Gastrocnemius medialis (tissue), 4 donors: ENCODE measurements at regions not wholly inside any gene's neighbourhood (a gene's known extent, or its start where the extent isn't known, plus 50 kb on each side); places are given as distances from the start of the nearest gene placed in this dataset.

Source experiments
- ATAC-seq, 2 donors: fragments of 150-250 bp; one replicate each; pipeline ENCODE4 v1.9.1; 2016
- DNase-seq, 2 donors: peaks; one replicate each; pipeline ENCODE4 v3.0.0-alpha.2; 2019
- H3K27ac ChIP-seq, 4 donors: fragments of 200-600 bp; sonication (generic); 1 replicate in 1 of 4; 2 replicates in 3 of 4; pipeline ENCODE4 v1.5.1; 2016 to 2018; ENCODE audit warnings: mild to moderate bottlenecking in 2 of 4, moderate library complexity in 1 of 4
- H3K27me3 ChIP-seq, 3 donors: fragments of 200-600 bp; sonication (generic) in 2 of 3; 1 replicate in 1 of 3; 2 replicates in 2 of 3; pipeline versions ENCODE4 v1.5.1 to v1.6.0; 2016 to 2019; ENCODE audit warnings: mild to moderate bottlenecking in 1 of 3, moderate library complexity in 1 of 3
- H3K36me3 ChIP-seq, 2 donors: fragments of 200-600 bp; sonication (generic) in 1 of 2; one replicate each; pipeline ENCODE4 v1.5.1; 2017 to 2018
- H3K4me1 ChIP-seq, 2 donors: fragments of 200-600 bp; sonication (generic) in 1 of 2; one replicate each; pipeline ENCODE4 v1.5.1; 2016 to 2017; ENCODE audit warnings: mild to moderate bottlenecking in 2 of 2
- H3K4me3 ChIP-seq, 4 donors: fragments of 200-600 bp; sonication (generic) in 3 of 4; 1 replicate in 1 of 4; 2 replicates in 3 of 4; pipeline ENCODE4 v1.5.1; 2016 to 2019; ENCODE audit warnings: mild to moderate bottlenecking in 2 of 4
- H3K9me3 ChIP-seq, 3 donors: fragments of 200-600 bp; sonication (generic) in 2 of 3; 1 replicate in 1 of 3; 2 replicates in 2 of 3; pipeline ENCODE4 v1.5.1; 2016 to 2019
- POLR2A ChIP-seq, 2 donors: fragments of 450-650 bp; IDR thresholded peaks; one replicate each; pipeline ENCODE4 v1.6.1; 2017; ENCODE audit warnings: antibody characterized with exemption in 2 of 2, mild to moderate bottlenecking in 2 of 2, moderate library complexity in 2 of 2
- in situ Hi-C, 4 donors: fragments of 200-750 bp; cut with MboI; loops; one replicate each; pipeline versions ENCODE4 v1.15.0 to v1.8.0; 2017; ENCODE audit warnings: low sequenced_read_pairs in 4 of 4
- intact Hi-C: fragments of 100-400 bp; cut with DNase I; formaldehyde crosslinking; loops from one replicate; pipeline ENCODE4 v1.15.1; 2023; ENCODE audit warnings: low total_unique reads
- TF ChIP-seq, protein P1 (sequence below), 5 experiments: fragments of 450-650 bp in 3 of 5; fragments of 200-600 bp in 2 of 5; sonication (generic) in 2 of 5; IDR thresholded peaks in 4 of 5; conservative IDR thresholded peaks in 1 of 5; 1 replicate in 4 of 5; 2 replicates in 1 of 5; pipeline ENCODE4 v1.5.1; 2016 to 2019; ENCODE audit warnings: antibody characterized with exemption in 5 of 5, mild to moderate bottlenecking in 3 of 5, moderate library complexity in 3 of 5

DNA sequence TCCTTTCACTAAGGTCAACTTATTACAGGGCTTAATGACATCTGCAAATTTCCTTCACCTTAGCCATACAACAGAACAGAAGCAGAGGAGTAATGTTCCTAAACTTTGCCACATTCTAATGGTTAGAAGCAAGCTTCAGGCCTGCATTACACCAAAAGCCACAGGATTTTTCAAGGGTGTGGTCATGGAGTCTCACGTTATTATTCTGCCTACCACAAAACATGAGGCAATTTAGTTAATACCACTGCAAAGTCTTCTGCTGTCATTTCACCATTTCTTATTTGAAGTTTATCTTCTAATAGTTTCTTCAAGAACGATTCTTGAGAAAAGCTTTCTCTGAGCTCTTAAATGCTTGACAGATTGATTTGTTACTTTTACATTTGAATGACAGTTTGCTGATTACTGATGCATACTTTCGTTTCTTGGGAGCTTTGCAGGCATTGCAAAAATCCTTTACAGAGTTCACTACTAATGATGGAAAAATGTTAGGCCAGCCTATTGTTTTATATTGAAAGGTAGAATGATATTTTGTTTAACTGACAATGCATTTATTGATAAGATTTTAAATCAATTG lies 1257.1 kb downstream of the NSUN3 start:
- in situ Hi-C loops, result no loop called here
- intact Hi-C loops, result no loop called here
- Histone ChIP-seq H3K4me3 (no peak overlapping the region), H3K27ac (no peak overlapping the region), H3K4me1 (no peaks in the 10 kb centered on the region), H3K36me3 (no peaks in the 10 kb centered on the region), H3K27me3 (no peaks in the 10 kb centered on the region), H3K9me3 (no peaks in the 10 kb centered on the region)
- DNase-seq (no peak), ATAC-seq (no peak)
- no peak for TF ChIP-seq POLR2A (IDR thresholded peaks at IDR 0.05)
- TF ChIP-seq, protein P1, sequence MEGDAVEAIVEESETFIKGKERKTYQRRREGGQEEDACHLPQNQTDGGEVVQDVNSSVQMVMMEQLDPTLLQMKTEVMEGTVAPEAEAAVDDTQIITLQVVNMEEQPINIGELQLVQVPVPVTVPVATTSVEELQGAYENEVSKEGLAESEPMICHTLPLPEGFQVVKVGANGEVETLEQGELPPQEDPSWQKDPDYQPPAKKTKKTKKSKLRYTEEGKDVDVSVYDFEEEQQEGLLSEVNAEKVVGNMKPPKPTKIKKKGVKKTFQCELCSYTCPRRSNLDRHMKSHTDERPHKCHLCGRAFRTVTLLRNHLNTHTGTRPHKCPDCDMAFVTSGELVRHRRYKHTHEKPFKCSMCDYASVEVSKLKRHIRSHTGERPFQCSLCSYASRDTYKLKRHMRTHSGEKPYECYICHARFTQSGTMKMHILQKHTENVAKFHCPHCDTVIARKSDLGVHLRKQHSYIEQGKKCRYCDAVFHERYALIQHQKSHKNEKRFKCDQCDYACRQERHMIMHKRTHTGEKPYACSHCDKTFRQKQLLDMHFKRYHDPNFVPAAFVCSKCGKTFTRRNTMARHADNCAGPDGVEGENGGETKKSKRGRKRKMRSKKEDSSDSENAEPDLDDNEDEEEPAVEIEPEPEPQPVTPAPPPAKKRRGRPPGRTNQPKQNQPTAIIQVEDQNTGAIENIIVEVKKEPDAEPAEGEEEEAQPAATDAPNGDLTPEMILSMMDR (IDR thresholded peaks at IDR 0.05 in 4 of 5, conservative IDR thresholded peaks at IDR 0.05 in 1 of 5), result no peak

DNA sequence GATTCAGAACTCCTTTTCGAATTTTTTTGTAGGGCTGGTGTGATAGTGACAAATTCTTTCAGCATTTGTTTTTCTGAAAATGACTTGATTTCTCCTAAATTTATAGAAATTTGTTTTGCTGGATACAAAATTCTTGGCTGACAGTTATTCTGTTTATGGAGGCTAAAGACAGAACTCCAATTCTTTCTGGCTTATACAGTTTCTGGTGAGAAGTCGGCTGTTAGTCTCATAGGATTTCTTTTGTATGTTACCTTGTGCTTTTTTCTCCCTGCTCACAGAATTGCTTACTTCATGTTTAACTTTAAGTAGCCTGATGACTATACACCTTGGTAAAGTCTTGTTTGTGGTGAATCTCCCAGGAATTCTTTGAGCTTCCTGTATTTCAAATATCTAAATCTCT lies 1264.6 kb downstream of the NSUN3 start:
- DNase-seq, result no peak
- H3K9me3 ChIP-seq, result no peaks in the 10 kb centered on the region
- H3K27ac ChIP-seq, result no peak overlapping the region
- in situ Hi-C loops, result no loop called here
- no peak overlapping the region for H3K4me3 ChIP-seq
- ATAC-seq, result no peak
- no peaks in the 10 kb centered on the region for H3K36me3 ChIP-seq
- no peak for TF ChIP-seq POLR2A (IDR thresholded peaks at IDR 0.05)
- TF ChIP-seq, protein P1 (IDR thresholded peaks at IDR 0.05 in 4 of 5, conservative IDR thresholded peaks at IDR 0.05 in 1 of 5), result no peak
- no peaks in the 10 kb centered on the region for H3K27me3 ChIP-seq
- no peaks in the 10 kb centered on the region for H3K4me1 ChIP-seq
- intact Hi-C loops, result no loop called here

DNA sequence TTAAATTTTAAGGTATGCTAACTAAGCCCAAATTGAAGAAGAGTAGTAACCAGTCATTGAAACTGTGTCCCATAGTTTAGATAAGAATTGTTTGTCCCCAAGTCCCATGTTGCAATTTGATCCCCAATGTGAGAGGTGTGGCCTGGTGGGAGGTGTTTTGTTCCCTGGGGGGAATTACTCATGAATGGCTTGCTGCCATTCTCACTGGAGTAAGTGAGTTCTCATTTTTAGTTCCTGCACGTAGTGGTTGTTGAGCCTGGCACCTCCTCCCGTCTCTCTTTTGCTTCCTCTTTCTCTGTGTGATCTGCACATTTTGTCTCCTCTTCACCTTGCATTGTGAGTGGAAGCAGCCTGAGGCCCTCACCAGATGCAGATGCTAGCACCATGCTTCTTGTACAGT lies 1271.0 kb downstream of the NSUN3 start:
- ATAC-seq, result no peak
- Histone ChIP-seq H3K4me1 (no peaks in the 10 kb centered on the region), H3K36me3 (no peaks in the 10 kb centered on the region), H3K27ac (no peak overlapping the region), H3K27me3 (no peaks in the 10 kb centered on the region), H3K4me3 (no peak overlapping the region), H3K9me3 (no peaks in the 10 kb centered on the region)
- in situ Hi-C loops (no loop called here), intact Hi-C loops (no loop called here)
- DNase-seq, result no peak
- no peak for TF ChIP-seq POLR2A (IDR thresholded peaks at IDR 0.05)
- TF ChIP-seq, protein P1 (IDR thresholded peaks at IDR 0.05 in 4 of 5, conservative IDR thresholded peaks at IDR 0.05 in 1 of 5), result no peak

DNA sequence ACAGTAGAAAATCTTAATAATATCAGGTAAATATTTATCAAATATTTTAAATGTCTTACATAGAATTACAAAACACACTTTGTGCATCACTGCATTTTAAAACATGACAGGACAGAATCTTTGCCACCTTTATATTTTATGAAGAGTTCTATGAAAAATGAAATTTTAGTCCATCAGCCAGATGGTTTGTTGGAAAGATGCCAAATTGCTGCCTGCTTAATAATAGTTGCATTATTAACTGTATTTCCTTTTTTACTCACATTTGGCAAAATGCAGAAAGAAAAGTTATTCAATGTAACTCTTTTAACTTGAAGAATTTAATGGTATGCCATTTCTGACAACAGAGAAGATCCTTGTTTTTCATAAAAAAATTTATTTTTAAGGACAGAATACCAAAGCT lies 1271.6 kb downstream of the NSUN3 start:
- in situ Hi-C loops, result no loop called here
- Histone ChIP-seq H3K36me3 (no peaks in the 10 kb centered on the region), H3K4me1 (no peaks in the 10 kb centered on the region), H3K4me3 (no peak overlapping the region), H3K9me3 (no peaks in the 10 kb centered on the region), H3K27ac (no peak overlapping the region), H3K27me3 (no peaks in the 10 kb centered on the region)
- TF ChIP-seq, protein P1 (IDR thresholded peaks at IDR 0.05 in 4 of 5, conservative IDR thresholded peaks at IDR 0.05 in 1 of 5), result no peak
- TF ChIP-seq POLR2A (IDR thresholded peaks at IDR 0.05), result no peak
- no peak for ATAC-seq
- intact Hi-C loops, result no loop called here
- no peak for DNase-seq

DNA sequence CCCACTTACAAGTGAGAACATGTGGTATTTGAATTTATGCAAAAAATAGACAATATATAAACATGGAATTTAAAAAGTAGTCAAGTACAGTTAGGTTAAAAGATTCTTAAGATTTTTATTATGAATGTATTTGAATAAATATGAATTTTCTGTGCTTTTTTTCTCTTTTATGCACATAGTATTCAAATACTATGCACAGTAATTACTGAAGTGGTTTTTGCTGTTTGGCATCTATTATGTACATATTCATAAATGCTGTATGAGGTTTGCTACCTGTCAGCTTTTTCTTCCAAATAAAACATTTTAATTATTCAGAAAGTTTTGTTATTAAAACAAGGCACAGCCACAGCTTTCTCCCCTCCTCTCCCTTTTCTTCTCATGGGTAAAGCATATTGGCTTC lies 1272.7 kb downstream of the NSUN3 start:
- Histone ChIP-seq H3K36me3 (no peaks in the 10 kb centered on the region), H3K9me3 (no peaks in the 10 kb centered on the region), H3K4me1 (no peaks in the 10 kb centered on the region), H3K27ac (no peak overlapping the region), H3K4me3 (no peak overlapping the region), H3K27me3 (no peaks in the 10 kb centered on the region)
- TF ChIP-seq, protein P1 (IDR thresholded peaks at IDR 0.05 in 4 of 5, conservative IDR thresholded peaks at IDR 0.05 in 1 of 5), result no peak
- no peak for TF ChIP-seq POLR2A (IDR thresholded peaks at IDR 0.05)
- intact Hi-C loops (no loop called here), in situ Hi-C loops (no loop called here)
- ATAC-seq, result no peak
- DNase-seq, result no peak
